Activated CD8-positive, alpha-beta T cell treated with anti-CD3 and anti-CD28 coated beads for 36 hours (primary cell): ENCODE measurements at regions not wholly inside any gene's neighbourhood (a gene's known extent, or its start where the extent isn't known, plus 50 kb on each side); places are given as distances from the start of the nearest gene placed in this dataset.

ENCODE experiments used
- ATAC-seq: fragments of 200-7000 bp; cut with Tn5 transposase; one replicate; pipeline ENCODE4 v1.10.0; 2021; ENCODE audit warnings: mild to moderate bottlenecking, moderate library complexity
- CTCF ChIA-PET: fragments of 350-600 bp; sonication (Branson Sonifier 250); formaldehyde crosslinking; loops from one replicate; lab custom pipeline; 2021; ENCODE audit warnings: antibody characterized with exemption; lab: Charles Lee
- POLR2A ChIA-PET: fragments of 350-600 bp; sonication (Branson Sonifier 250); formaldehyde crosslinking; loops from one replicate; lab custom pipeline; 2021; ENCODE audit warnings: antibody characterized with exemption; lab: Charles Lee
- DNase-seq: peaks from one replicate; pipeline ENCODE4 v3.0.0-alpha.2; 2020
- H3K27ac Mint-ChIP-seq: one replicate; pipeline ENCODE4 v1.8.0; 2021; ENCODE audit warnings: mild to moderate bottlenecking, mixed read lengths
- H3K27me3 Mint-ChIP-seq: one replicate; pipeline ENCODE4 v1.8.0; 2021; ENCODE audit warnings: mixed read lengths
- H3K36me3 Mint-ChIP-seq: one replicate; pipeline ENCODE4 v1.8.0; 2021; ENCODE audit warnings: low read depth, mixed read lengths
- H3K4me1 Mint-ChIP-seq: one replicate; pipeline ENCODE4 v1.8.0; 2021; ENCODE audit warnings: low read depth, mixed read lengths
- H3K4me3 Mint-ChIP-seq: one replicate; pipeline ENCODE4 v1.8.0; 2021; ENCODE audit warnings: mild to moderate bottlenecking, moderate library complexity, mixed read lengths
- H3K9me3 Mint-ChIP-seq: one replicate; pipeline ENCODE4 v1.8.0; 2021; ENCODE audit warnings: mixed read lengths
- CTCF ChIP-seq: fragments of 200-600 bp; IDR thresholded peaks from one replicate; pipeline ENCODE4 v1.8.0; 2022; ENCODE audit warnings: antibody characterized with exemption, mild to moderate bottlenecking
- intact Hi-C: fragments of 100-400 bp; cut with micrococcal nuclease; formaldehyde crosslinking; loops from one replicate; pipeline ENCODE4 v1.10.0; 2022

GRCh38 chr5:175246242-175246888, 197.6 kb downstream of the DRD1 start:
- no peak for TF ChIP-seq CTCF
- intact Hi-C loops, result no loop called here
- peaks cover 17% of the 10 kb centered on the region for H3K27me3 Mint-ChIP-seq
- no peak overlapping the region for H3K4me3 Mint-ChIP-seq
- peak; percentile 87 for ATAC-seq
- H3K27ac Mint-ChIP-seq, result no peak overlapping the region
- H3K4me1 Mint-ChIP-seq, result peaks cover 10% of the 10 kb centered on the region
- POLR2A ChIA-PET, result no interaction called here
- peak; percentile 58 for DNase-seq
- CTCF ChIA-PET, result interaction anchor here (0.9 kb wide), 1 partner anchor 198 kb away, joined by 3 read pairs; the partner anchor contains the start of gene DRD1
- H3K36me3 Mint-ChIP-seq, result no peaks in the 10 kb centered on the region
- H3K9me3 Mint-ChIP-seq, result no peaks in the 10 kb centered on the region

DNA sequence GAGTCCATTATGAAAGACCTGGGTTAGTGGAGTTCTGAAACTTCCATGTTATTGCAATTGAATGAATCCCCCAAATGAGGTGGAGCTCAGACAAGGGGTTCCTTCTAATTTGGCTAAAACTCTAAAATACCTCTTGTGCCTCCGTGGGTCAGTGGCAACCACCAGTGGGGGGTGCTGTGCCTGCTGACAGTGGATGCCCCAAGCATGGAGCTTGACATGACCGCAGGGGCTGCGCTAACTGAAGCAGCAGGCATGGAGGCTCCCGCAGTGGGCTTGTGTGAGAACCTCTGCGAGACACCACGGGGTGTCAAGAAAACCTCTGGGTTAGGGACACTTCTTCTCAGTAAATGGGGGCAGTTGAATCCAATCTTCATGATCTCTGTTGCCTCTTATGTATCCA, 200.5 kb downstream of the DRD1 start:
- no peak overlapping the region for H3K27ac Mint-ChIP-seq
- peaks cover 20% of the 10 kb centered on the region for H3K27me3 Mint-ChIP-seq
- H3K9me3 Mint-ChIP-seq, result no peaks in the 10 kb centered on the region
- ChIA-PET CTCF (no interaction called here), POLR2A (no interaction called here)
- ATAC-seq, result no peak
- H3K4me3 Mint-ChIP-seq, result no peak overlapping the region
- no peak for TF ChIP-seq CTCF
- intact Hi-C loops, result no loop called here
- peaks cover 10% of the 10 kb centered on the region for H3K4me1 Mint-ChIP-seq
- no peak for DNase-seq
- no peaks in the 10 kb centered on the region for H3K36me3 Mint-ChIP-seq

DNA sequence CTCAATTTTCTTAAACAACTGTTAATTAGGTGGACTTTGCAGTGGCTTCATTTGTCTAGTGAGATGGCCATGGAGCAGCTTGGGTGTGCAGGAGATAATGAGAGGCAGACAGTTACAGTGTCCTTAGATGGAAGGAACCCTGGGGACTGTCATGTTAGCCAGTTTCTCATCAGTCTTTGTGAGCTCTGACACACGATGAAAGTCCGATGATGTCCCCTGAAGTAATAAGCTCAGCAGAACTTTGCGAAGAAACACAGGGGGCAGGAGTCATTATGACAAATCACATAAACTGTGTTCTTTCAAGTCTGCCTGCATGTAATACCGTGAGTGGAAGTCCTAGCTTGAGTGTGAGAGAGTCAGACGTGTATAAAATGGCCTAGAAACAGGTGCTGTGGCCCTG, 201.8 kb downstream of the DRD1 start:
- DNase-seq (no peak), ATAC-seq (no peak)
- ChIA-PET POLR2A (no interaction called here), CTCF (no interaction called here)
- no peaks in the 10 kb centered on the region for H3K9me3 Mint-ChIP-seq
- no peak overlapping the region for H3K27ac Mint-ChIP-seq
- H3K4me1 Mint-ChIP-seq, result peaks cover 10% of the 10 kb centered on the region
- H3K36me3 Mint-ChIP-seq, result no peaks in the 10 kb centered on the region
- no peak overlapping the region for H3K4me3 Mint-ChIP-seq
- H3K27me3 Mint-ChIP-seq, result peaks cover 20% of the 10 kb centered on the region
- intact Hi-C loops, result no loop called here
- TF ChIP-seq CTCF, result no peak

DNA sequence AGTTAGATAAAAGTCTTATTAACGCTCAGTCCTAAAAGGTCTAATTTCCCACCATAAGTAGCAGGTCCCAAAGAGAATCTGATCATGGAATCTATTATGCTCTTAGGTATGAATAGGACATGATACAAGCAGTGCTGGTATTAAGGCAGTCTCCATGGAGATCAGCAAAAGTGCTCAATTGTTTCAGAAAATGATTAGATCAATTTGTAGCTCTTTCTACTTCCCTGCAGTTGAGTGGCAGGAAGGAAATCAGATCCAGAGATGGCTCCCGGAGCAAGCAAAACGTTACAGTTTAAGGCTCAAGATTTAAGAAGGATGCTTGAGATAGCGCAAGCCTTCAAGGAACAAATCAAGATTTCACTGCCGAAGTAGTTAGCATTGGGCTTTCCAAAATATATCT, 205.7 kb downstream of the DRD1 start:
- Mint-ChIP-seq H3K4me3 (no peak overlapping the region), H3K27ac (no peak overlapping the region), H3K36me3 (no peaks in the 10 kb centered on the region), H3K27me3 (peaks cover 25% of the 10 kb centered on the region), H3K9me3 (no peaks in the 10 kb centered on the region), H3K4me1 (no peaks in the 10 kb centered on the region)
- intact Hi-C loops, result no loop called here
- ATAC-seq, result no peak
- TF ChIP-seq CTCF, result no peak
- POLR2A ChIA-PET, result no interaction called here
- CTCF ChIA-PET, result no interaction called here
- DNase-seq, result no peak

DNA sequence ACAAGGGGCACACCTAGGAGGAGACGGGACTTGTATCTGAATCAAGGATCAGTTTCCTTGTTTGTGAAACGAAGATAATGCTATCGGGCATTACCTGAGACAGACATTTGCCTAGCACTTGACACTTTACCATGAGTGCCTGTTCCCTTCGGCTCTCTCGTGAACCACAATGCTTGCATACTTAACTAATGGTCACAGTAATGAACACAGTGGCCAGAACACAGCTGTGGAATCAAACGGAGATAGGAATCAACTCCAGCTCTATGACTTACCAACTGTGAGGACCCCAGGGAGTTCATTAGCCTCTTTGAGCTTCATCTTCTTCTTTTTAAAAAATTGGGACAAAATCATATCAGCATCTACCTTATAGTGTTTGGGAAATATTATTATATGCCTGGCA, 207.8 kb downstream of the DRD1 start:
- intact Hi-C loops, result no loop called here
- Mint-ChIP-seq H3K27me3 (peaks cover 24% of the 10 kb centered on the region), H3K9me3 (no peaks in the 10 kb centered on the region), H3K4me1 (no peaks in the 10 kb centered on the region), H3K27ac (no peak overlapping the region), H3K36me3 (no peaks in the 10 kb centered on the region), H3K4me3 (no peak overlapping the region)
- CTCF ChIA-PET, result no interaction called here
- TF ChIP-seq CTCF, result no peak
- POLR2A ChIA-PET, result no interaction called here
- DNase-seq (no peak), ATAC-seq (no peak)
